ENCODE measurements at regions not wholly inside any gene's neighbourhood (a gene's known extent, or its start where the extent isn't known, plus 50 kb on each side); places are given as distances from the start of the nearest gene placed in this dataset.

- H3K36me3 ChIP-seq = no peaks in the 10 kb centered on the region
These were observed 361.1 kb downstream of the TGFB2 start for GRCh38 chr1:218705911-218706893.

GRCh38 chr1:218711001-218711400, 365.9 kb downstream of the TGFB2 start:
- Histone ChIP-seq H3K27ac (replicated peaks) (no peak overlapping the region), H3K4me3 (no peak overlapping the region), H3K9me3 (replicated peaks) (peaks cover under 1% of the 10 kb centered on the region), H3K4me1 (no peaks in the 10 kb centered on the region), H3K27me3 (ENCODE audit: low read depth) (no peaks in the 10 kb centered on the region), H3K36me3 (no peaks in the 10 kb centered on the region)
- TF ChIP-seq CTCF (IDR thresholded peaks at IDR 0.05; ENCODE audit: borderline replicate concordance) = no peak
- intact Hi-C loops (cut with micrococcal nuclease) = no loop called here
- DNase-seq = no peak

More at GRCh38 chr1:218705911-218706893, 361.1 kb downstream of the TGFB2 start:
- Histone ChIP-seq H3K4me3 (no peak overlapping the region), H3K9me3 (replicated peaks) (no peaks in the 10 kb centered on the region), H3K27ac (replicated peaks) (no peak overlapping the region), H3K4me1 (no peaks in the 10 kb centered on the region), H3K27me3 (ENCODE audit: low read depth) (no peaks in the 10 kb centered on the region)
- DNase-seq = no peak
- intact Hi-C loops (cut with micrococcal nuclease) = no loop called here
- TF ChIP-seq CTCF (IDR thresholded peaks at IDR 0.05; ENCODE audit: borderline replicate concordance) = no peak

GRCh38 chr1:218711884-218712674, 366.9 kb downstream of the TGFB2 start:
- no peak overlapping the region for H3K27ac ChIP-seq (replicated peaks)
- H3K36me3 ChIP-seq = no peaks in the 10 kb centered on the region
- peaks cover 6% of the 10 kb centered on the region for H3K9me3 ChIP-seq (replicated peaks)
- H3K4me1 ChIP-seq = no peaks in the 10 kb centered on the region
- H3K27me3 ChIP-seq (ENCODE audit: low read depth) = no peaks in the 10 kb centered on the region
- H3K4me3 ChIP-seq = no peak overlapping the region
- TF ChIP-seq CTCF (IDR thresholded peaks at IDR 0.05; ENCODE audit: borderline replicate concordance) = no peak
- DNase-seq = no peak
- intact Hi-C loops (cut with micrococcal nuclease) = no loop called here

- no peak for DNase-seq
- H3K36me3 ChIP-seq = no peaks in the 10 kb centered on the region
- no peaks in the 10 kb centered on the region for H3K4me1 ChIP-seq
- no peak for TF ChIP-seq CTCF (IDR thresholded peaks at IDR 0.05; ENCODE audit: borderline replicate concordance)
- intact Hi-C loops (cut with micrococcal nuclease) = no loop called here
- H3K9me3 ChIP-seq (replicated peaks) = peaks cover 6% of the 10 kb centered on the region
- H3K27me3 ChIP-seq (ENCODE audit: low read depth) = no peaks in the 10 kb centered on the region
- H3K27ac ChIP-seq (replicated peaks) = no peak overlapping the region
- H3K4me3 ChIP-seq = no peak overlapping the region
These were observed 367.5 kb downstream of the TGFB2 start for GRCh38 chr1:218712677-218713076.

- Histone ChIP-seq H3K27me3 (ENCODE audit: low read depth) (no peaks in the 10 kb centered on the region), H3K4me1 (no peaks in the 10 kb centered on the region), H3K36me3 (no peaks in the 10 kb centered on the region), H3K27ac (replicated peaks) (no peak overlapping the region), H3K9me3 (replicated peaks) (peaks cover 6% of the 10 kb centered on the region), H3K4me3 (no peak overlapping the region)
- TF ChIP-seq CTCF (IDR thresholded peaks at IDR 0.05; ENCODE audit: borderline replicate concordance) = no peak
- no peak for DNase-seq
- intact Hi-C loops (cut with micrococcal nuclease) = no loop called here
These were observed 371.0 kb downstream of the TGFB2 start for GRCh38 chr1:218715961-218716669.

All from left ventricle myocardium inferior (tissue), 1 donor.